HCT116 (cell line): ENCODE measurements at regions not wholly inside any gene's neighbourhood (a gene's known extent, or its start where the extent isn't known, plus 50 kb on each side); places are given as distances from the start of the nearest gene placed in this dataset.
"Not testable (repeated sequence)": the region's sequence is repeated elsewhere in the genome, so short reads cannot be mapped to it uniquely, and the experiment has no call there.

Source experiments
- ATAC-seq: fragments of 200-7000 bp; cut with Tn5 transposase; 2 replicates; pipeline ENCODE4 v1.9.1; 2020; ENCODE audit warnings: mild to moderate bottlenecking, moderate library complexity
- BruUV-seq: library from RNA; stranded (reverse); fragments of 400-500 nt; replicated peaks from 2 replicates; lab custom pipeline; 2021; lab: Mats Ljungman, UMichigan
- CTCF ChIA-PET: fragments of 300-600 bp; sonication (Branson Sonifier 250); formaldehyde crosslinking; loops from one replicate; lab custom pipeline; 2021; ENCODE audit warnings: antibody characterized with exemption; lab: Charles Lee
- POLR2A ChIA-PET: fragments of 300-600, 350-600 bp; sonication (Branson Sonifier 250); formaldehyde crosslinking; loops from one replicate; lab custom pipeline; 2021; ENCODE audit warnings: antibody characterized with exemption; lab: Charles Lee
- RAD21 ChIA-PET, 2 experiments: fragments of 300-600 bp; sonication (Branson Sonifier 250); formaldehyde crosslinking; loops; one replicate each; lab custom pipeline; 2023; ENCODE audit warnings: low total read pairs in 2 of 2; ENCODE audit not compliant: uncharacterized antibody in 2 of 2, unreplicated experiment in 2 of 2, low non-redundant PET in 1 of 2; lab: Charles Lee
- DNase-seq: peaks from one replicate; pipeline ENCODE4 v3.0.0-alpha.2; 2010; ENCODE audit warnings: low read depth, low spot score
- H2AFZ ChIP-seq: fragments of 200-600 bp; shearing (Covaris generic), sonication (generic); 2 replicates; pipeline ENCODE4 v1.6.1; 2017; ENCODE audit warnings: low read depth, mixed run types, mixed read lengths, antibody characterized with exemption, low read length; ENCODE audit not compliant: poor library complexity, severe bottlenecking
- H3K27ac ChIP-seq: 2 replicates; pipeline ENCODE4 v1.5.1; 2012; ENCODE audit warnings: low read depth, low read length
- H3K27me3 ChIP-seq: fragments of 200-600 bp; sonication (generic); 2 replicates; pipeline ENCODE4 v1.6.1; 2016; ENCODE audit warnings: mixed run types, low read length, mixed read lengths; ENCODE audit not compliant: insufficient read depth
- H3K36me3 ChIP-seq, 2 experiments: fragments of 200-500 bp in 1 of 2; fragments of 200-600 bp in 1 of 2; sonication (Bioruptor generic) in 1 of 2; sonication (generic) in 1 of 2; 2 replicates each; pipeline versions ENCODE4 v1.5.1 to v1.6.1; 2014 to 2016; ENCODE audit warnings: low read length in 2 of 2, inconsistent platforms in 1 of 2, mixed read lengths in 1 of 2, mixed run types in 1 of 2; ENCODE audit not compliant: insufficient read depth in 2 of 2, control insufficient read depth in 1 of 2
- H3K4me1 ChIP-seq, 2 experiments: fragments of 200-600 bp in 1 of 2; sonication (generic) in 1 of 2; 2 replicates each; pipeline versions ENCODE4 v1.5.1 to v1.6.1; 2012 to 2017; ENCODE audit warnings: low read length in 2 of 2, inconsistent platforms in 1 of 2, mild to moderate bottlenecking in 1 of 2, mixed read lengths in 1 of 2, mixed run types in 1 of 2, moderate library complexity in 1 of 2; ENCODE audit not compliant: insufficient read depth in 2 of 2, control insufficient read depth in 1 of 2
- H3K4me2 ChIP-seq: fragments of 200-600 bp; sonication (generic); 2 replicates; pipeline ENCODE4 v1.6.1; 2017; ENCODE audit warnings: mixed run types, low read length, mixed read lengths
- H3K4me3 ChIP-seq, 2 experiments: fragments of 200-600 bp in 1 of 2; sonication (generic) in 1 of 2; replicated peaks in 1 of 2; 2 replicates each; pipeline ENCODE4 v1.5.1; 2011 to 2016; ENCODE audit warnings: low read length in 2 of 2, control low read depth in 1 of 2, low read depth in 1 of 2, mild to moderate bottlenecking in 1 of 2, mixed read lengths in 1 of 2, mixed run types in 1 of 2
- H3K79me2 ChIP-seq: fragments of 200-600 bp; sonication (generic); 2 replicates; pipeline ENCODE4 v1.6.1; 2017; ENCODE audit warnings: mild to moderate bottlenecking, mixed run types, low read length, moderate library complexity, mixed read lengths; ENCODE audit not compliant: insufficient read depth
- H3K9ac ChIP-seq: fragments of 200-600 bp; sonication (generic); 2 replicates; pipeline ENCODE4 v1.6.1; 2016; ENCODE audit warnings: low read length, mixed read lengths
- H3K9me2 ChIP-seq: fragments of 200-600 bp; sonication (generic), shearing (Covaris generic); 2 replicates; pipeline ENCODE4 v1.6.1; 2017; ENCODE audit warnings: mixed run types, mild to moderate bottlenecking, moderate library complexity; ENCODE audit not compliant: insufficient read depth
- H3K9me3 ChIP-seq, 2 experiments: fragments of 200-500 bp in 1 of 2; fragments of 200-600 bp in 1 of 2; sonication (Bioruptor generic) in 1 of 2; sonication (generic) in 1 of 2; 2 replicates each; pipeline ENCODE4 v1.6.1; 2014 to 2017; ENCODE audit warnings: low read length in 2 of 2, mixed read lengths in 2 of 2, inconsistent platforms in 1 of 2, low read depth in 1 of 2, mild to moderate bottlenecking in 1 of 2, mixed run types in 1 of 2, moderate library complexity in 1 of 2; ENCODE audit not compliant: control insufficient read depth in 1 of 2, insufficient read depth in 1 of 2
- H4K20me1 ChIP-seq: fragments of 200-600 bp; sonication (generic), shearing (Covaris generic); 2 replicates; pipeline ENCODE4 v1.6.1; 2017; ENCODE audit warnings: mixed run types, mild to moderate bottlenecking, moderate library complexity; ENCODE audit not compliant: insufficient read depth
- ATF3 ChIP-seq: IDR thresholded peaks from 2 replicates; pipeline ENCODE4 v1.6.1; 2012
- CBX3 ChIP-seq: IDR thresholded peaks from 2 replicates; pipeline ENCODE4 v1.6.1; 2012; ENCODE audit warnings: low read depth
- EGR1 ChIP-seq: IDR thresholded peaks from 2 replicates; pipeline ENCODE4 v1.6.1; 2012; ENCODE audit warnings: low read depth
- FOSL1 ChIP-seq: IDR thresholded peaks from 2 replicates; pipeline ENCODE4 v1.6.1; 2012; ENCODE audit warnings: low read depth
- JUND ChIP-seq: IDR thresholded peaks from 2 replicates; pipeline ENCODE4 v1.6.1; 2012
- POLR2AphosphoS5 ChIP-seq: IDR thresholded peaks from 2 replicates; pipeline ENCODE4 v1.6.1; 2011; ENCODE audit warnings: mild to moderate bottlenecking, low read depth, low read length, moderate library complexity
- RAD21 ChIP-seq: IDR thresholded peaks from 2 replicates; pipeline ENCODE4 v1.6.1; 2012; ENCODE audit warnings: low read depth, mild to moderate bottlenecking
- SP1 ChIP-seq: IDR thresholded peaks from 2 replicates; pipeline ENCODE4 v1.6.1; 2012; ENCODE audit warnings: low read depth
- YY1 ChIP-seq: IDR thresholded peaks from 2 replicates; pipeline ENCODE4 v1.6.1; 2011; ENCODE audit warnings: low read length, low read depth, moderate library complexity, mild to moderate bottlenecking; ENCODE audit not compliant: insufficient replicate concordance; ENCODE audit errors: extremely low read depth
- ZBTB33 ChIP-seq: IDR thresholded peaks from 2 replicates; pipeline ENCODE4 v1.6.1; 2011; ENCODE audit warnings: mild to moderate bottlenecking, low read length, moderate library complexity; ENCODE audit not compliant: insufficient replicate concordance; ENCODE audit errors: extremely low read depth
- ZFX ChIP-seq: fragments of 450-650 bp; IDR thresholded peaks from 2 replicates; pipeline ENCODE4 v1.6.1; 2017
- ZNF274 ChIP-seq: fragments of 200-500 bp; sonication (Bioruptor generic); IDR thresholded peaks from 2 replicates; pipeline ENCODE4 v1.6.1; 2014; ENCODE audit warnings: mild to moderate bottlenecking, low read depth, low read length, inconsistent platforms
- intact Hi-C: fragments of 100-400 bp; cut with micrococcal nuclease; formaldehyde crosslinking; loops from 2 replicates; pipeline ENCODE4 v1.10.0; 2022

- intact Hi-C loops = no loop called here
- H3K4me2 ChIP-seq = no peak overlapping the region
- no peaks in the 10 kb centered on the region for H3K36me3 ChIP-seq
- CTCF ChIA-PET = interaction anchor here (1.8 kb wide), 1 partner anchor 9 kb away, joined by 5 read pairs; no protein-coding TSS in a partner anchor
- H4K20me1 ChIP-seq = no peaks in the 10 kb centered on the region
- peaks cover 0 to 16% of the 10 kb centered on the region in 2 experiments; a peak in 2 of 4 replicates for H3K4me1 ChIP-seq
- TF ChIP-seq SP1 (no peak), POLR2AphosphoS5 (no peak), ZBTB33 (no peak), ZFX (no peak), FOSL1 (no peak), YY1 (no peak), JUND (no peak), CBX3 (no peak), EGR1 (no peak), ATF3 (no peak), ZNF274 (no peak), RAD21 (no peak)
- no TSS peak for BruUV-seq
- DNase-seq (no peak), ATAC-seq (no peak)
- no peaks in the 10 kb centered on the region for H3K27me3 ChIP-seq
- no peaks in the 10 kb centered on the region for H3K79me2 ChIP-seq
- H3K27ac ChIP-seq = no peak overlapping the region
- H3K9ac ChIP-seq = no peak overlapping the region
- POLR2A ChIA-PET = interaction anchor here (1.6 kb wide), 1 partner anchor 9 kb away, joined by 9 read pairs; no protein-coding TSS in a partner anchor
- RAD21 ChIA-PET = no interaction called here
- H3K9me3 ChIP-seq = no peaks in the 10 kb centered on the region
- H2AFZ ChIP-seq = no peak overlapping the region
- no peaks in the 10 kb centered on the region for H3K9me2 ChIP-seq
- H3K4me3 ChIP-seq = no peak overlapping the region
Observed at GRCh38 chr2:120544522-120544921, 191.1 kb upstream of the GLI2 start.

- intact Hi-C loops, DNase-seq, ATAC-seq, H3K4me3 ChIP-seq, H2AFZ ChIP-seq, H3K9ac ChIP-seq, H3K27me3 ChIP-seq, BruUV-seq, H4K20me1 ChIP-seq, H3K36me3 ChIP-seq, H3K79me2 ChIP-seq, H3K27ac ChIP-seq, H3K9me2 ChIP-seq, RAD21 ChIA-PET, H3K4me2 ChIP-seq, H3K9me3 ChIP-seq: not testable (repeated sequence)
- peaks cover 0 to 15% of the 10 kb centered on the region in 2 experiments; a peak in 2 of 4 replicates for H3K4me1 ChIP-seq
- POLR2A ChIA-PET = interaction anchor here (1.6 kb wide), 1 partner anchor 8 kb away, joined by 9 read pairs; no protein-coding TSS in a partner anchor
- CTCF ChIA-PET = interaction anchor here (1.8 kb wide), 1 partner anchor 8 kb away, joined by 5 read pairs; no protein-coding TSS in a partner anchor
Observed at GRCh38 chr2:120545007-120545406, 190.7 kb upstream of the GLI2 start.
